Endothelial cell (in vitro differentiated cells): ENCODE measurements at regions not wholly inside any gene's neighbourhood (a gene's known extent, or its start where the extent isn't known, plus 50 kb on each side); places are given as distances from the start of the nearest gene placed in this dataset.

ENCODE experiments used
- DNase-seq: peaks from one replicate; pipeline ENCODE4 v3.0.0; 2021; ENCODE audit warnings: low spot score
- H3K27ac Mint-ChIP-seq: one replicate; pipeline ENCODE4 v1.8.0; 2021; ENCODE audit warnings: mixed read lengths, inconsistent platforms; ENCODE audit not compliant: unreplicated experiment
- H3K27me3 Mint-ChIP-seq: one replicate; pipeline ENCODE4 v1.8.0; 2021; ENCODE audit warnings: mild to moderate bottlenecking, moderate library complexity, mixed read lengths, inconsistent platforms; ENCODE audit not compliant: unreplicated experiment
- H3K36me3 Mint-ChIP-seq: one replicate; pipeline ENCODE4 v1.8.0; 2021; ENCODE audit warnings: mild to moderate bottlenecking, low read depth, mixed read lengths, inconsistent platforms; ENCODE audit not compliant: unreplicated experiment
- H3K4me1 Mint-ChIP-seq: one replicate; pipeline ENCODE4 v1.8.0; 2021; ENCODE audit warnings: mild to moderate bottlenecking, mixed read lengths, inconsistent platforms; ENCODE audit not compliant: unreplicated experiment
- H3K4me3 Mint-ChIP-seq: one replicate; pipeline ENCODE4 v1.8.0; 2021; ENCODE audit warnings: mild to moderate bottlenecking, mixed read lengths, inconsistent platforms; ENCODE audit not compliant: unreplicated experiment
- H3K9me3 Mint-ChIP-seq: one replicate; pipeline ENCODE4 v1.8.0; 2021; ENCODE audit warnings: mixed read lengths, inconsistent platforms; ENCODE audit not compliant: unreplicated experiment
- CTCF ChIP-seq: fragments of 200-600 bp; sonication (generic); IDR thresholded peaks from one replicate; pipeline ENCODE4 v1.5.0; 2021; ENCODE audit warnings: antibody characterized with exemption; ENCODE audit not compliant: unreplicated experiment

- Mint-ChIP-seq H3K27me3 (no peaks in the 10 kb centered on the region), H3K27ac (no peak overlapping the region), H3K9me3 (no peaks in the 10 kb centered on the region), H3K36me3 (no peaks in the 10 kb centered on the region), H3K4me1 (no peaks in the 10 kb centered on the region), H3K4me3 (no peak overlapping the region)
- no peak for TF ChIP-seq CTCF
- no peak for DNase-seq
These were observed 466.3 kb downstream of the NR2F2 start for GRCh38 chr15:96796841-96797240.

GRCh38 chr15:96801576-96802150, 471.2 kb downstream of the NR2F2 start:
- Mint-ChIP-seq H3K36me3 (no peaks in the 10 kb centered on the region), H3K9me3 (no peaks in the 10 kb centered on the region), H3K4me3 (no peak overlapping the region), H3K27ac (no peak overlapping the region), H3K4me1 (no peaks in the 10 kb centered on the region), H3K27me3 (no peaks in the 10 kb centered on the region)
- no peak for DNase-seq
- no peak for TF ChIP-seq CTCF

- no peaks in the 10 kb centered on the region for H3K4me1 Mint-ChIP-seq
- no peak for TF ChIP-seq CTCF
- H3K36me3 Mint-ChIP-seq, result no peaks in the 10 kb centered on the region
- no peak overlapping the region for H3K27ac Mint-ChIP-seq
- no peaks in the 10 kb centered on the region for H3K27me3 Mint-ChIP-seq
- H3K4me3 Mint-ChIP-seq, result no peak overlapping the region
- H3K9me3 Mint-ChIP-seq, result no peaks in the 10 kb centered on the region
- no peak for DNase-seq
These were observed 472.2 kb downstream of the NR2F2 start for GRCh38 chr15:96802611-96803255.

GRCh38 chr15:96804754-96805153, 474.3 kb downstream of the NR2F2 start:
- Mint-ChIP-seq H3K4me3 (no peak overlapping the region), H3K27ac (no peak overlapping the region), H3K9me3 (no peaks in the 10 kb centered on the region)

More at GRCh38 chr15:96804754-96805153, 474.3 kb downstream of the NR2F2 start:
- no peak for DNase-seq
- no peaks in the 10 kb centered on the region for H3K4me1 Mint-ChIP-seq
- no peaks in the 10 kb centered on the region for H3K27me3 Mint-ChIP-seq
- no peak for TF ChIP-seq CTCF
- no peaks in the 10 kb centered on the region for H3K36me3 Mint-ChIP-seq
